GM21360 (cell line): ENCODE measurements at regions not wholly inside any gene's neighbourhood (a gene's known extent, or its start where the extent isn't known, plus 50 kb on each side); places are given as distances from the start of the nearest gene placed in this dataset.
"Not testable (repeated sequence)": the region's sequence is repeated elsewhere in the genome, so short reads cannot be mapped to it uniquely, and the experiment has no call there.

Source experiments
- ATAC-seq: cut with Tn5 transposase; IDR thresholded peaks from one replicate; pipeline ENCODE4 v1.9.1; 2021; ENCODE audit warnings: mild to moderate bottlenecking, moderate library complexity; ENCODE audit not compliant: unreplicated experiment

GRCh38 chrX:129086802-129087201 is 436.5 kb downstream of the SMARCA1 start:
- ATAC-seq = no peak

- not testable (repeated sequence) for ATAC-seq
Observed at GRCh38 chrX:129084291-129084690, 439.0 kb downstream of the SMARCA1 start.

- ATAC-seq = no peak
Observed at GRCh38 chrX:129077424-129078170, 445.7 kb downstream of the SMARCA1 start.

- ATAC-seq = no peak
Observed at GRCh38 chrX:129071390-129071789, 451.9 kb downstream of the SMARCA1 start.

- no peak for ATAC-seq
Observed at GRCh38 chrX:129065895-129066294, 457.4 kb downstream of the SMARCA1 start.

GRCh38 chrX:129058405-129058804 is 464.9 kb downstream of the SMARCA1 start:
- no peak for ATAC-seq

GRCh38 chrX:129043138-129043537 is 480.2 kb downstream of the SMARCA1 start:
- no peak for ATAC-seq

GRCh38 chrX:129041319-129041718 is 482.0 kb downstream of the SMARCA1 start:
- ATAC-seq = no peak

- no peak for ATAC-seq
Observed at GRCh38 chrX:129040124-129040523, 483.2 kb downstream of the SMARCA1 start.

- no peak for ATAC-seq
Observed at GRCh38 chrX:129039176-129039575, 484.1 kb downstream of the SMARCA1 start.

GRCh38 chrX:129037389-129037788 is 485.9 kb downstream of the SMARCA1 start:
- ATAC-seq = no peak

- ATAC-seq = no peak
Observed at GRCh38 chrX:129035180-129035579, 488.1 kb downstream of the SMARCA1 start.

GRCh38 chrX:129034196-129034595 is 489.1 kb downstream of the SMARCA1 start:
- ATAC-seq = no peak

GRCh38 chrX:129026202-129026601 is 497.1 kb downstream of the SMARCA1 start:
- no peak for ATAC-seq

GRCh38 chrX:129025376-129025775 is 497.9 kb downstream of the SMARCA1 start:
- no peak for ATAC-seq

- ATAC-seq = no peak
Observed at GRCh38 chrX:129019412-129019811, 503.9 kb downstream of the SMARCA1 start.

GRCh38 chrX:129015381-129015780 is 507.9 kb downstream of the SMARCA1 start:
- ATAC-seq = no peak

GRCh38 chrX:129013574-129013973 is 509.7 kb downstream of the SMARCA1 start:
- no peak for ATAC-seq

GRCh38 chrX:129007631-129008030 is 515.7 kb downstream of the SMARCA1 start:
- ATAC-seq = no peak

GRCh38 chrX:129006491-129006890 is 516.8 kb downstream of the SMARCA1 start:
- no peak for ATAC-seq

GRCh38 chrX:129000797-129001196 is 522.5 kb downstream of the SMARCA1 start:
- ATAC-seq = no peak

GRCh38 chrX:129000018-129000417 is 523.3 kb downstream of the SMARCA1 start:
- ATAC-seq = no peak
